Upper lobe of right lung (tissue), 1 donor: ENCODE measurements at regions not wholly inside any gene's neighbourhood (a gene's known extent, or its start where the extent isn't known, plus 50 kb on each side); places are given as distances from the start of the nearest gene placed in this dataset.

Experiments
- ATAC-seq: fragments of 200-7000 bp; cut with Tn5 transposase; one replicate; pipeline ENCODE4 v1.9.1; 2020; ENCODE audit warnings: mild to moderate bottlenecking, moderate library complexity
- DNase-seq: peaks from one replicate; pipeline ENCODE4 v3.0.0-alpha.2; 2020
- H3K27ac ChIP-seq: fragments of 200-600 bp; one replicate; pipeline ENCODE4 v1.8.0; 2022
- H3K27me3 ChIP-seq: fragments of 200-600 bp; one replicate; pipeline ENCODE4 v1.8.0; 2022; ENCODE audit warnings: mild to moderate bottlenecking
- H3K36me3 ChIP-seq: fragments of 200-600 bp; one replicate; pipeline ENCODE4 v1.8.0; 2022
- H3K4me1 ChIP-seq: fragments of 200-600 bp; one replicate; pipeline ENCODE4 v1.8.0; 2022
- H3K4me3 ChIP-seq: fragments of 200-600 bp; one replicate; pipeline ENCODE4 v1.8.0; 2022; ENCODE audit warnings: mild to moderate bottlenecking
- H3K9me3 ChIP-seq: fragments of 200-600 bp; one replicate; pipeline ENCODE4 v1.8.0; 2022
- CTCF ChIP-seq: fragments of 200-600 bp; IDR thresholded peaks from one replicate; pipeline ENCODE4 v1.8.0; 2022; ENCODE audit warnings: antibody characterized with exemption
- intact Hi-C: fragments of 100-400 bp; cut with DNase I; formaldehyde crosslinking; loops from one replicate; pipeline ENCODE4 v1.11.0; 2022
- donor health status: DM: no; HTN: yes; CAD: no; lungs with severe emphysema.

- H3K36me3 ChIP-seq = no peaks in the 10 kb centered on the region
- no peak overlapping the region for H3K27ac ChIP-seq
- no peak overlapping the region for H3K4me3 ChIP-seq
- H3K4me1 ChIP-seq = no peaks in the 10 kb centered on the region
- DNase-seq (no peak), ATAC-seq (no peak)
- no peak for TF ChIP-seq CTCF
- intact Hi-C loops = no loop called here
- peaks cover 3% of the 10 kb centered on the region for H3K9me3 ChIP-seq
- no peaks in the 10 kb centered on the region for H3K27me3 ChIP-seq
Observed at GRCh38 chr20:48007351-48007750, 222.1 kb upstream of the SULF2 start.

- no peak overlapping the region for H3K27ac ChIP-seq
- H3K4me1 ChIP-seq = no peaks in the 10 kb centered on the region
- no peak for DNase-seq
- no peaks in the 10 kb centered on the region for H3K27me3 ChIP-seq
- no peaks in the 10 kb centered on the region for H3K36me3 ChIP-seq
- intact Hi-C loops = no loop called here
- ATAC-seq = peak; percentile 9
- no peak overlapping the region for H3K4me3 ChIP-seq
- H3K9me3 ChIP-seq = no peaks in the 10 kb centered on the region
- TF ChIP-seq CTCF = no peak
Observed at GRCh38 chr20:48006036-48006833, 221.0 kb upstream of the SULF2 start.

- DNase-seq = no peak
- H3K4me3 ChIP-seq = no peak overlapping the region
- no peaks in the 10 kb centered on the region for H3K4me1 ChIP-seq
- H3K9me3 ChIP-seq = no peaks in the 10 kb centered on the region
- no peak overlapping the region for H3K27ac ChIP-seq
- no peak for ATAC-seq
- H3K27me3 ChIP-seq = no peaks in the 10 kb centered on the region
- no peaks in the 10 kb centered on the region for H3K36me3 ChIP-seq
- TF ChIP-seq CTCF = no peak
- intact Hi-C loops = no loop called here
Observed at GRCh38 chr20:48003021-48003420, 217.7 kb upstream of the SULF2 start.

- no peaks in the 10 kb centered on the region for H3K36me3 ChIP-seq
- H3K4me1 ChIP-seq = no peaks in the 10 kb centered on the region
- no peaks in the 10 kb centered on the region for H3K9me3 ChIP-seq
- H3K27me3 ChIP-seq = no peaks in the 10 kb centered on the region
- no peak for DNase-seq
- no peak overlapping the region for H3K27ac ChIP-seq
- H3K4me3 ChIP-seq = no peak overlapping the region
- no peak for ATAC-seq
- intact Hi-C loops = no loop called here
- no peak for TF ChIP-seq CTCF
Observed at GRCh38 chr20:48002517-48002970, 217.3 kb upstream of the SULF2 start.

- no peak for TF ChIP-seq CTCF
- Histone ChIP-seq H3K36me3 (no peaks in the 10 kb centered on the region), H3K9me3 (no peaks in the 10 kb centered on the region), H3K27me3 (no peaks in the 10 kb centered on the region), H3K27ac (no peak overlapping the region), H3K4me1 (no peaks in the 10 kb centered on the region), H3K4me3 (no peak overlapping the region)
- DNase-seq (no peak), ATAC-seq (no peak)
- intact Hi-C loops = no loop called here
Observed at GRCh38 chr20:47999166-47999565, 213.9 kb upstream of the SULF2 start.
